ENCODE measurements at regions not wholly inside any gene's neighbourhood (a gene's known extent, or its start where the extent isn't known, plus 50 kb on each side); places are given as distances from the start of the nearest gene placed in this dataset.
"Not testable (repeated sequence)": the region's sequence is repeated elsewhere in the genome, so short reads cannot be mapped to it uniquely, and the experiment has no call there.

DNA sequence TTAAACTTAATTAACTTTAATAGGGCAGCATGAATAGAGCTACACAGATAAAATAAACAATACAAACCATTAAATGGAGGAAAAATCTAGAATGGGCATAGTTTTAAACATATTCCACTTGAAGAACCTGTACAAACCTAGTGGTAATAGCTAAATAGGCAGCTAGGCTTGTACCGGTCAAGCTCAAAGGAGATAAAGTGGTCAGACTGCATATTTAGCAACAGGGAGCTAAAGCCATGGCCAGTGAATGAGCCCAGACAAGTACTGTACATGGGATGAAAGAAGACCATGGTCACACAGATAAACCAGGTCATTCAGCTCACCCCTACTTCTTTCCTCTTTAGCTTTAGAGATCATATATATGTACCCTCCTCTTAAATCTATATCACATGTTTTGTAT, 186.6 kb upstream of the KRR1 start:
- no peak for DNase-seq

DNA sequence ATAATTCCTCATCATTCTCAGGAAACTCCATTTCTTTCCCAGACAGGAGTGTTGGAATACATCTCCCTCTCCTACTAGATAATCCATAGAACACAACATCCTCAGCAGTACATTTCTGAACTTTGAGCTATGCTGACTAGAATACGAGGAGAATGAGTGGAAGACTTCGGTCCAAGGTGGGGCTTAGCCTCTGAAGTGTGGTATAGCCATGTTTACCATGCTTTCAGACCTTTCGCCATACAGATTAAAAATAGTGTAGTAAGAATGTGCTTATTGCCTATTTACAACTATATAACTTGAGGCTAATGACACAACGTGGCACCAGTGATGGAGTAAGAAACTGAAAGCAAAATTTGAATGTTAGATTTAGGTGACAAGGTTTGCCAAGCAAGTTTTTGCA, 184.5 kb upstream of the KRR1 start:
- no peak for DNase-seq

DNA sequence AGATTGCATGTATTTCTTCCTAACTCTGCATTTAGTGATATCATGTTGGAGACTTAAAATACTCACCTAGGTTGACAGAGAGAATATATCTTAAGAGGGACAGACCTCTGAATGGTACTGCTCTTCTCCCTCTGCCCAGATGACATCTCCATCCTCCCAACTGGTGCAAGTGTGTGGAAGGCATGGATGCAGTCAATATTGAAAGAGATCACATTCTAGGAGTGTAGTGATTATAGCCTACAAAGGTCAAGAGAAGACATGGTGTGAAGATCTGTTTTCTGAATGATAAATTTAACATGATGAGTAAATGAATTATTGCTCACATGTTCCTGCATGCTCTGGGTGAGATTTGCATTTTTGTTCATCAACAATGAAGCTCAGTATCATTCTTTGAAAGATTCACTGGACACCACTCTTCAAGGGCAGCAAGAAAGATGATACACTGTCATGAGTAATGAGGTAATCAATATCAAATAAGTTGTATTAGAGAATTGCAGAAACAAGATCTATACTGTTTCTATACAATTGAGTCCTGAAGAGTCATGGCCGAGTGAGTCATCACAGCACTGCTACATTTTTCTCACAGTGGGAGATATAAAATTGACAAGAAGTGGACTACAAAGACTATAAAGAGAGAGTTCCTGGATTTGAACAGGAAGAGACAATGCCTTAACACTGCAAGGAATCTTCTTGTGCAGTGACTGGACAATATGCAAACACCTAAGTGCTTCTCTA, 183.3 kb upstream of the KRR1 start:
- no peak for DNase-seq

DNA sequence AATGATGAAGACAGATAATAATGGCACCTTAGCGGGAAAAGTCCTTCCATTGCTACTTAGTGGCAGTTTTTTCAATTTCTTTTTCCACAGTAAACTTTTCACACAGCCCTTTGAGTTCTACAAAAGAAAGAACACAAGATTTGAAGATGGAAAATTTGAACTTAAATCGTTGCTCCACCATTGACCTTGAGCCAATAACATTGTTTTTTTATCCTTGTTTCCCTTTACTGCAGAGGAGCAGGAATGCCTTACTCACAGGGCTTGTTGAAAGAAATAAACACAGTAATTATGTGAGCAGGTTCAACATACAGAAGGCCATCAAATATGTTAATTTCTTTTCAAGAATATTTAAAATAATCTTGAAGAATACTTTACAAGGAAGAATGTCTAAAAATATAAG, 181.5 kb upstream of the KRR1 start:
- no peak for DNase-seq

DNA sequence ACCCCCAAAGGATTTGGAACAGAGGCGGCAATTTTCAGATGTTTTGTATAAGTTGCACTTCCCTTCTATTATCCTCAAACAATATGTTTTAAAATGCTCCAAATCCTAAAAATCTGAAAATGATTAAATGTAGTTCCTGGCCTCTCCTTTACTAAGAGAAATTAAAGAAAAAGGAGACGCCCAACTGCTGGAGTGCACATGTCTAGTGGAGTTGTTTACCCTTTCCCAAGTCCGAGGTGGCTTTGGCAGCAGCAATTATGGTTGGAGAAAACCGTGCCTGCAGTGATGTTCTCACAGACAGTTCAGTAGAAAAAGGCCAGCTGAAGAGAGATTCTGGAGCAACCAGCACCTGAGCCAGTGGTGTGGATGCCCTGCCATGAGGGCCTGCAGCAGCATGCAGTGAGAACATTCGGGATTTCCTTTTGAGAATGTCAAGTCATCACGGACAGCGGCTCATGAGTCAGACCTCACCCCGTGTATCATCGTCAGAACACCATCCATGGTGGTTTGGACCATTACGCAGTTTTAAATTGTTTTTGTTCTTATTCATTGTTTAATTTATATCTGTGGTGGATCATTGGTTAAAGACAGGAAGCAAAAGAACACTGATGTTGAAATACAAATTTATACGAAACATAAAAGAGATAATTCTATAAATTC, 179.0 kb upstream of the KRR1 start:
- no peak for DNase-seq

DNA sequence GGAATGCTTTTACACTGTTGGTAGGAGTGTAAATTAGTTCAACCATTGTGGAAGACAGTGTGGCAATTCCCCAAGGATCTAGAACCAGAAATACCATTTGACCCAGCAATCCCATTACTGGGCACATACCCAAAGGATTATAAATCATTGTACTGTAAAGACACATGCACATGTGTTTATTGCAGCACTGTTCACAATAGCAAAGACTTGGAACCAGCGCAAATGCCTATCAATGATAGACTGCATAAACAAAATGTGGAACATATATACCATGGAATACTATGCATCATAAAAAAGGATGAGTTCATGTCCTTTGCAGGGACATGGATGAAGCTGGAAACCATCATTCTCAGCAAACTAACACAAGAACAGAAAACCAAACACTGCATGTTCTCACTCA, 174.8 kb upstream of the KRR1 start:
- DNase-seq, result not testable (repeated sequence)

DNA sequence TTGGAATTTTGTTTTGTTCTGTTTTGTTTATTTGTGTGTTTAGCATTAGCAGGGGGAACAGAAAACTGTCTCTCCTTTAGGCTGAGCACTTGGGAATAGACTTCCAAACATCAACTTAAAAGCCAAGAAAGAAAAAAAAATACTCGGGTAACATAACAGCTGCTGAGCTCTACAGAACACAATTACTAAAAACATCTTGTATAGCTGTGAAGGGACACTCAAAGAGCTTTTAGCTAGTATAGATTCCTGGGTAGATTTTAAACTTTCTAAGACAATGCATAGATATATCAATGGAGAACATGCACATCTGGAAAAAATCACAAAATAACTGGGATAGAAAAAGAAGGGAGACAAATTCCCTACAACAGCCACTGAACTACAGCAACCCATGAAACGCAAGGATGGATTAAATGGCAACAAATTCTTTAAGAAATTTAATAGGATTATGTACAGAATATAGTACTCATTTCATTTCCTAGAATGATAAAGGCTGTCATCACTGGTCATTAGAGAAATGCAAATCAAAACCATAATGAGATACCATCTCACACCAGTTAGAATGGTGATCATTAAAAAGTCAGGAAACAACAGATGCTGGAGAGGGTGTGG, 174.3 kb upstream of the KRR1 start:
- no peak for DNase-seq

DNA sequence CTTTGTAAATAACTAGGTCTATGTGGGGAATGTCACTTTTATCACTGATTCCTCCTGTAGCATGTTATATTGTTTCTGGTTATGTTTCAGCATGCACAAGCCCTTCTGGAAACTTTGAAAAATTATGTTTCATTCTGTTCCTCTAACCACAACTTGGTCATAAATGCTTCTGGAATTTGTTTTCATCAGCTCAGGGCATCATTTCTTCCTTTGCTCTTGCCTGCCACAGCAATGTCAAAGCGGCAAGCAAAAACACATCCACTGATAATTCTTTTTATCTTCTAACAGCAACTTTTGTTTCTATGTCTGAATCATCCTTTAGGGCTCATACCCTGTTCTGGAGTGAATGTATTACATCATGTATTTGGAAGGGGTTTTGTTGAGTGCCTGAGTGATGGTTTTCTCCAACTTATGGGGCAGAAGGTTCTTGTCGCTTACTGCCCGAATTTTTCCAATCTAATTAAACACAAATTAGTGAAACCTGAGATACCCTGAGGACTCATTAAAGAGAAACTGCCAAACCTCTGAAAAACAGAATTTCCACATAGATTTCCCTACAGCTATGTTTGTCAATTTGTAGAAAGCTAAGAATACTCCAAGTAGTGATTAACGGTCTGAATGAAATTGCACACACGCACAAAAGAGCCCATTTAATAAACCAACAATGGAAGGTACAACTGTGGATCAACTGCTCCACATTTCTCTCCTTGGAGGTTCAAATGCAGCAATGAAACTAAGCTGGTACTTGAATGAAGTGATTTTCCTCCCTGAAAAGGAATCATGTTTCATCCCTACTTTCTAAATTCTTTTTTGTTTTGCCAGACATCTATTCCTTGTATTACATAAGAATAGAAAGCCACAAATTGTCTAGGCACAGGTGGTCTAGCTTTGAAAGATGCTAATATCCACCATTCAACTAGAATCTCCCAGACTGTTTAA, 173.5 kb upstream of the KRR1 start:
- no peak for DNase-seq

DNA sequence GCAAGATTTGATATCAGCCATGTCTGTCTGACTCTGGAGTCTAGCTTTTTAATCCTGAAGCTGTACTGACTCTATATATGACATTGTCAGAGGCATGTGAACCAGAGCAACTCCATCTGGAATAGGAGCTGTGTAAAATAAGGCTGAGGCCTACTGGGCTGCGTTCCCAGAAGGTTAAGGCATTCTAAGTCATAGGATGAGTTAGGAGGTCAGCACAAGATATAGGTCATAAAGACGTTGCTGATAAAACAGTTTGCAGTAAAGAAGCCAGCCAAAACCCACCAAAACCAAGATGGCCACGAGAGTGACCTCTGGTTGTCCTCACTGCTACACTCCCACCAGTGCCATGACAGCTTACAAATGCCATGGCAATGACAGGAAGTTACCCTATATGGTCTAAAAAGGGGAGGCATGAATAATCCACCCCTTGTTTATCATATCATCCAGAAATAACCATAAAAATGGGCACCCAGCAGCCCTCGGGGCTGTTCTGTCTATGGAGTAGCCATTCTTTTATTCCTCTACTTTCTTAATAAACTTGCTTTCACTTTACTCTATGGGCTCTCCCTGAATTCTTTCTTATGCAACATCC, 172.7 kb upstream of the KRR1 start:
- not testable (repeated sequence) for DNase-seq

DNA sequence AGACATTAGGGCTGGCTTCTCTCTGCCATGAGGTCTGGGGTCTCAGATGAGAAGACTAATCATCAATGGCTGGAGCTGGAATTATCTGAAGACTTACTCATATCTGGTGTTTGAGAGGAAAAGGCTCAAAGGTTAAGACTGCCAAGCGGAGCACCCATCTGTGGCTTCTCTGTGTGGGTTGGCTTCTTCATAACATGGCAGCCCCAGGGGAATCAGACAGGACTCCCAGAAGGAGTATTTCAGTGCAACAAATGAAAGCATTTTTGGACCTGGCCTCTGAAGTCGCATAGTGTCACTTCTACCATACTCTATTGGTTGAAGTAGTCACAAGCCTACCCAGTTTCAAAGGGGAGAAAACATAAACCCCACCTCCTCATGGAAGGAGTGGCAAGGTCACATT, 171.8 kb upstream of the KRR1 start:
- DNase-seq, result no peak

DNA sequence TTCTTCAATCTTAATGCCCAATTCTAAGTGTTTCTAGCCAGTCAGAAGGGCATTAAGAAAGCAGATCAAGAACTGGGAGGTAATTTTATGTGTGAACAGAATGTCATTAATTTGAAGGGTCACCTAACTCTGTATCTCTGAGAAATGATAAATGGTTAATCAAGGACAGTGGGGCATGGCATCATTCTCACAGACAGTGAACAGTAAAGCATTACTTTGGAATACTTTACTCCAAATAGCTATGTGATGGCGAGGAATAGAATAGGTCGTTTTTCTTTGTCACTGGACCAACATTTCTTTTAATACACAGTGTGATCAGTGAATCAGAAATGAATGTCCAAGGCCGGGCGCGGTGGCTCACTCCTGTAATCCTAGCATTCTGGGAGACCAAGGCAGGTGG, 166.1 kb upstream of the KRR1 start:
- DNase-seq, result no peak

DNA sequence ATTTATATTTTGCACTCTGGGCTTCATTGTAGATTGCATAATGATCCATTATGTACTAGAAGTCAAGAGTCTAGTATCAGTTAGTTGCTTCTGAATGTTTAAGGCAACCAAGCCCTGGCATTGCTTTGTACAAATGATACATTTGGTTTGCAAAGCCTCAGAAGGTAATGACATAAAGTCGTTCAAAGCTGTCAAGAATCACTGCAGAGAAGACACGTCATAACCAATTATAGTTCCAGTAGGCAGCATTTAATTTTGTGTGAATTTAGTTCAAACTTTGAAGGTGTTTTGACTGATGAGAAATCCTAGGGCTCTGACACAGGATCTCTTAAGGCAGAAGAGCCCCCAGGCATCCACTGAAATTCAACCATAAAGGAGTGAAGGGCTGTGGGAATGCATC, 163.0 kb upstream of the KRR1 start:
- no peak for DNase-seq

DNA sequence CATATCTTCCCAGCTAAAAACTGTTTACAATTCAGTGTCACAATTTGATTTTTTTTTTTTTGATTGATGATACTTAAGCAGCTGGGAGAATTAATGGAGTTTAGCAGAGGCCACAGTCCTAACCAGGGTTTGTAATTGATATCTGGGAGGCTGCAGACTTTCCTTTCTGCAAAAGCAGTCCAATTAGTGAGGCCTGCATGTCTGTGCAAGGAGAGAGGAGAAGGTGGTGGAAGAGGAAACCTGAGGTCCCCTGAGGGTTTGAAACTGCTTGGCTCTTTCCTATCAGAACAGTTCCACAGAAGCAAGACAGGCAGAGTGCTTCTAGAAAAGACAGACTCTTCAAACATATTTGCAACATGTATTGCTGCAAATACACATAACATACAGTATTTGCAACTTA, 160.8 kb upstream of the KRR1 start:
- DNase-seq, result no peak

DNA sequence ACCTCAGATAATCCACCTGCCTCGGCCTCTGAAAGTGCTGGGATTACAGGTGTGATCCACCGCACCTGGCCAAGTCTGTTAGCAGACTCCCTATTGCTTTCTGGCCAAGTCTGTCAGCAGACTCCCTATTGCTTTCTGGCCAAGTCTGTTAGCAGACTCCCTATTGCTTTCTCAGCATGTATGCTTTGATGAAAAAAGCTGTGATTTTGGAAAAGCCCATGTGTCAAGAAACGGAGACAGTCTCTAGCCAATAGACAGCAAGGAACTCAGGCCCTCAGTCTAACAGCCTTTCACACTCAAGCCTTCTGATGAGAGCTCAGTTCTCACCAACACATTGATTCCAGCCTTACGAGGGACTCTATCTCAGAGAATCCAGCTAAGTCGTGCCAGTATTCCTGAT, 158.8 kb upstream of the KRR1 start:
- no peak for DNase-seq

DNA sequence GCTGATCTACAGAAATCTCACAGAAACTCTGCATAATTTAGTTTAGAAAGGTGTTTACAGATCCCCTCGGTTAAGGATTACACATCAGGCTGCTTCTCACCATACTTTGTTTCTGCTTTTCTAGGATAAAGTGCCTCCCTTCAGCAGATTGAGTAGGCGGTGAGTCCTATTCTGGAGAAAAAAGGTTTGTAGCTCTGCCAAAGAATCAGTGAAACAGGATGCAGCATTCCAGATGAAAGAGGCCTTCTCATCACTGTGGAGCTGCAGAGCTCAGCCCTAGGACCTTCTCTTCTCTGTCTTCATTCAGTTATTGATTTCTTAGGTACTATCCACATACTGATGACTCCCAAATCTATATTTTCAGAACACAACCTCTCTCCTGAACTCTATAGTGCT, 155.5 kb upstream of the KRR1 start:
- DNase-seq, result no peak

DNA sequence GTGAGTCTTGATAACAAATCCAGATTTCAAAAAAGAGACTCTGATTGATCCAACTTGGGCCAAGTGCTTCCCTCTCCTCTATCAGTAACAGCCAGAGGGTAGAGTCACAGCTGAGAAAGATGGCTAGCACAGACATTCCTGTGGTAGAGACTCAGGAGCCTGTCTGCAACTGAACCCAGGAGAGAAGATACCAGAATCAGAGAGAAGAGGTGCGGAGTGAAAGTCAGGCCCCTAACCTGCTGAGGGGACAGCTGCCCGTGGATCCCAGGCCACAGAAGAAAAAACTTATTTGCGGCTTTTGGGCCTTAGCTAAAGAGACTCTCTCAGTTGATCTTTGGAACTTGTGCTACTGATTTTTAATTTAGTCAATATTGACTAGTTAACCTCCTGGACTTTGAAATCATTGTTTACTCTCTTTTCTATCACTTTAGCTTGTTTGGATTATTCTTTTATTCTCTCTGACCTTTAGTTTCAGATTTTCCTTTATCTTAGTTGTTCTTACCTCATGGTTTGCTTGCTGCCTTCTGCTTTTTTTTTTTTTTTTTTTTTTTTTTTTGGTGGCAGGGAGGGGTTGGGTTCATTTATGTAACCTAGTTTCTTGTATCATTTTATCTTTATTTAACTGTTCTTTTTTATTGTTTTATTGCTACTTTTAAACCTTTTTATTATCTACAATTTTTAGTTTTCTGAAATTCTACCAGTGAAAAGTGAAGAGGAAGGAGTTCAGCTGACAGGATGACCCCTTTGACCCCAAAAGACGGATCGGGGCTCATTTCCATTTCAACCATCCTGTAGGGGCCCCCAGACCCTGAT, 154.9 kb upstream of the KRR1 start:
- DNase-seq, result no peak

DNA sequence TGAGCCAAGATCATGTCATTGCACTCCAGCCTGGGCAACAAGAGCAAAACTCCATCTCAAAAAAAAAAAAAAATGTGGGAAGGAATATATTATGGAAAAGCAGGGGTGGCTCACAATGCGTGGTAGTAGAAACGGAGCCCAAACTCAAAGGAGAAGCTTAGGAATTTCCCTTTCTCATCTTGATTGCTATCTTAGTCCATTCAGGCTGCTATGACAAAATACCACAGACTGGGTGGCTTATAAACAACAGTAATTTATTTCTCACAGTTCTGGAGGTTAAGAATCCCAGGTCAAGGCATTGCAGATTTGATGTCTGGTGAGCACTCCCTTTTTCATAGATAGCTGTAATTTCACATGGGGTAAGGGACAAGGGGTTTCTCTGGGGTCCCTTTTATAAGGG, 153.8 kb upstream of the KRR1 start:
- no peak for DNase-seq

DNA sequence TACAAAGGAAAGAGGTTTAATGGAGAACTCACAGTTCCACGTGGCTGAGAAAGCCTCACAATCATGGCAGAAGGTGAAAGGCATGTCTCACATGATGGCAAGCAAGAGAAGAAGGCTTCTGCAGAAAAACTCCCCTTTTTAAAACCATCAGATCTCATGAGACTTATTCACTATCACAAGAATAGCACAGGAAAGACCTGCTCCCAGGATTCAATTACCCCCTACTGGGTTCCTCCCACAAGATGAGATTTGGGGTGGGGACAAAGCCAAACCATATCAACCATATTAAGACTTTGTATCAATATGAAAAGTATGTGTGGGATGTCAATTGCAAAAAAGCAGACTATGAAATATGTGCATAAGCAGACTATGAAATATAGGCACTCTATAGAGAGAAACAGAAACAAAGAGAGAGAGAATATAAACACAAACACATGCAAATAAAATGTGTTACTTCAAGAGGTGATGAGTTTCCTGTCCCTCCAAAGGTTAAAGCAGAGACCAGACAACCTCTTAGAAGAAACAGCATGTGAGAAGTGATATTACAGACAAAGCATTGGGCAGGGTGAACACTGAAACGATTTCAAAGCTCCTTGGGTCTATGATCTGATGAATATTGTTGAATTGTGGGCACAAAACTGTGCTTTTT, 151.2 kb upstream of the KRR1 start:
- no peak for DNase-seq

DNA sequence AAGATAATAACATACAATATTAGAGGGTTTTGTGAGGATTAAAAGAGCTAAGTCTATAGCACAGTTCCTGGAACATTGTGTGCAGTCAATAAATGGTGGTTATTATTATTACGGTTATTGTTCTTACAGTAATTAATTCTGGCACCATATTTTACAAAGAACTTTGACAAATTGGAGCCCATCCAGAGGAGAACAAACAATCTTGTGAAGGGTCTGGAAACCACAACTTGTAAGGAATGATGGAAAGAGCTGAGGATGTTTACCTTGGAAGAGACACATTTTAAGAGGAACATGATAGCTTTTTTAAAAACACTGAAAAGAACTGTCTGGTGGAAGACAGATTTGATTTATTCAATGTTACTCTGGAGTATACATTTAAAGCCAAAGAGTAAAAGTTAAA, 150.5 kb upstream of the KRR1 start:
- DNase-seq, result no peak

DNA sequence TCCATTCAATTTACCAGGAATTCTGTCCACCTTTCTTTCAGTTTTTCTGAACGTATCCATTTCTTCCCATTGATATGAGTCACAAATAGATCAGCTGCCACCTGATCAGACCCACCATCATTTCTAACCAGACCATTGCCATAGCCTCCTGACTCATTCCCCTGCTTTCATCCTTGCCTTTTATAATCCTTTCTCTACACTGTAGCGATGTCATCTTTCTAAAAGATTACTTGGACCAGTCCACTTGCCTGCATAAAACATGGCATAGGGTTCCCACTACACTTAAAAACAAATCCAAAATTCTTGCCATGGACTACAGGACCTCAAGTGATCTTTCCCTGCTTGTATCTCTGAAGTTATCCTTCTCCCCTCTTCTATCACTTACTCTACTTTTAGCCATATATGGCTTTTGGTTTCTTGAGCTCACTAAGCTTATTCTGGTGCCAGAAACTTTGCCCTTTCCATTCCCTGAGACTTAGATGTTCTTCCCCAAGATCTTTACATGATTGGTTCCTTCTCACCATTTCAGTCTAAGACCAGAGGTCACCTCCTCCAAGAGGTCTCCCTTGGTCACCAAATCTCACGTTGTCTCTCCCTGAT, 149.5 kb upstream of the KRR1 start:
- DNase-seq, result no peak

DNA sequence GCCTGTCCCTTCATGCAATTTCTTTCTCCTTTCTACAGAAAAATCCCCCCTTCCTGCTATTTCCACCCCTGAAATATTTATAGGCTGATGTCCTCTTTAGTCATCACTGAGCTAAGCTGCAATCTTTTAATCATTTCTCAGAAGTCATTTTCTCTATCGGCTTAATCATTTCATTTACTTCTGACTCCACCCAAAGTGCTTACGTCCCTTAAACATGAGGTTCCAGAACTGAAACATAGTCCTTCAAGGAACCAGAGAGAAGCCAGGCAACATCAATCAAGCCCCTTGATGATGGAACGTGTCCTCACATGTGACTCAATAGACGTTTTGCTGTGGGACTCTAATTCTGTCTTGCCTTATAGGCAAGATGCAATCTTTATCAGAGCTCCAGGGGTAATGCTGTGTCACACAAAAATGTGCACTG, 148.7 kb upstream of the KRR1 start:
- no peak for DNase-seq

Measured in activated naive CD4-positive, alpha-beta T cell (primary cell).